Activated CD8-positive, alpha-beta T cell treated with anti-CD3 and anti-CD28 coated beads for 36 hours (primary cell): ENCODE measurements at regions not wholly inside any gene's neighbourhood (a gene's known extent, or its start where the extent isn't known, plus 50 kb on each side); places are given as distances from the start of the nearest gene placed in this dataset.

ENCODE experiments used
- ATAC-seq: fragments of 200-7000 bp; cut with Tn5 transposase; one replicate; pipeline ENCODE4 v1.10.0; 2021; ENCODE audit warnings: mild to moderate bottlenecking, moderate library complexity
- CTCF ChIA-PET: fragments of 350-600 bp; sonication (Branson Sonifier 250); formaldehyde crosslinking; loops from one replicate; lab custom pipeline; 2021; ENCODE audit warnings: antibody characterized with exemption; lab: Charles Lee
- POLR2A ChIA-PET: fragments of 350-600 bp; sonication (Branson Sonifier 250); formaldehyde crosslinking; loops from one replicate; lab custom pipeline; 2021; ENCODE audit warnings: antibody characterized with exemption; lab: Charles Lee
- DNase-seq: peaks from one replicate; pipeline ENCODE4 v3.0.0-alpha.2; 2020
- H3K27ac Mint-ChIP-seq: one replicate; pipeline ENCODE4 v1.8.0; 2021; ENCODE audit warnings: mild to moderate bottlenecking, mixed read lengths
- H3K27me3 Mint-ChIP-seq: one replicate; pipeline ENCODE4 v1.8.0; 2021; ENCODE audit warnings: mixed read lengths
- H3K36me3 Mint-ChIP-seq: one replicate; pipeline ENCODE4 v1.8.0; 2021; ENCODE audit warnings: low read depth, mixed read lengths
- H3K4me1 Mint-ChIP-seq: one replicate; pipeline ENCODE4 v1.8.0; 2021; ENCODE audit warnings: low read depth, mixed read lengths
- H3K4me3 Mint-ChIP-seq: one replicate; pipeline ENCODE4 v1.8.0; 2021; ENCODE audit warnings: mild to moderate bottlenecking, moderate library complexity, mixed read lengths
- H3K9me3 Mint-ChIP-seq: one replicate; pipeline ENCODE4 v1.8.0; 2021; ENCODE audit warnings: mixed read lengths
- intact Hi-C: fragments of 100-400 bp; cut with micrococcal nuclease; formaldehyde crosslinking; loops from one replicate; pipeline ENCODE4 v1.10.0; 2022
- TF ChIP-seq, protein P1 (sequence below): fragments of 200-600 bp; IDR thresholded peaks from one replicate; pipeline ENCODE4 v1.8.0; 2022; ENCODE audit warnings: antibody characterized with exemption, mild to moderate bottlenecking

- TF ChIP-seq, protein P1, sequence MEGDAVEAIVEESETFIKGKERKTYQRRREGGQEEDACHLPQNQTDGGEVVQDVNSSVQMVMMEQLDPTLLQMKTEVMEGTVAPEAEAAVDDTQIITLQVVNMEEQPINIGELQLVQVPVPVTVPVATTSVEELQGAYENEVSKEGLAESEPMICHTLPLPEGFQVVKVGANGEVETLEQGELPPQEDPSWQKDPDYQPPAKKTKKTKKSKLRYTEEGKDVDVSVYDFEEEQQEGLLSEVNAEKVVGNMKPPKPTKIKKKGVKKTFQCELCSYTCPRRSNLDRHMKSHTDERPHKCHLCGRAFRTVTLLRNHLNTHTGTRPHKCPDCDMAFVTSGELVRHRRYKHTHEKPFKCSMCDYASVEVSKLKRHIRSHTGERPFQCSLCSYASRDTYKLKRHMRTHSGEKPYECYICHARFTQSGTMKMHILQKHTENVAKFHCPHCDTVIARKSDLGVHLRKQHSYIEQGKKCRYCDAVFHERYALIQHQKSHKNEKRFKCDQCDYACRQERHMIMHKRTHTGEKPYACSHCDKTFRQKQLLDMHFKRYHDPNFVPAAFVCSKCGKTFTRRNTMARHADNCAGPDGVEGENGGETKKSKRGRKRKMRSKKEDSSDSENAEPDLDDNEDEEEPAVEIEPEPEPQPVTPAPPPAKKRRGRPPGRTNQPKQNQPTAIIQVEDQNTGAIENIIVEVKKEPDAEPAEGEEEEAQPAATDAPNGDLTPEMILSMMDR, result no peak
- Mint-ChIP-seq H3K27ac (no peak overlapping the region), H3K36me3 (no peaks in the 10 kb centered on the region), H3K4me3 (no peak overlapping the region), H3K9me3 (no peaks in the 10 kb centered on the region), H3K4me1 (no peaks in the 10 kb centered on the region), H3K27me3 (peaks cover 2% of the 10 kb centered on the region)
- ChIA-PET CTCF (interaction anchor here (1.4 kb wide), 1 partner anchor 548 kb away, joined by 3 read pairs; no protein-coding TSS in a partner anchor), POLR2A (interaction anchor here (1.0 kb wide), 1 partner anchor 33 kb away, joined by 3 read pairs; no protein-coding TSS in a partner anchor)
- intact Hi-C loops, result no loop called here
- DNase-seq (no peak), ATAC-seq (no peak)
Observed at GRCh38 chr1:168799927-168800605, 71.1 kb upstream of the DPT start.

- H3K36me3 Mint-ChIP-seq, result no peaks in the 10 kb centered on the region
- no peak for ATAC-seq
- intact Hi-C loops, result no loop called here
Observed at GRCh38 chr1:168801032-168801745, 72.2 kb upstream of the DPT start.

GRCh38 chr1:168803806-168804510 is 75.0 kb upstream of the DPT start:
- Mint-ChIP-seq H3K27ac (no peak overlapping the region), H3K36me3 (no peaks in the 10 kb centered on the region), H3K9me3 (no peaks in the 10 kb centered on the region), H3K4me3 (no peak overlapping the region), H3K27me3 (no peaks in the 10 kb centered on the region), H3K4me1 (no peaks in the 10 kb centered on the region)
- TF ChIP-seq, protein P1, result no peak
- DNase-seq (no peak), ATAC-seq (no peak)
- ChIA-PET CTCF (no interaction called here), POLR2A (no interaction called here)
- intact Hi-C loops, result no loop called here

More at GRCh38 chr1:168801032-168801745, 72.2 kb upstream of the DPT start:
- Mint-ChIP-seq H3K4me3 (no peak overlapping the region), H3K9me3 (no peaks in the 10 kb centered on the region), H3K27me3 (no peaks in the 10 kb centered on the region), H3K4me1 (no peaks in the 10 kb centered on the region), H3K27ac (no peak overlapping the region)
- CTCF ChIA-PET, result interaction anchor here (0.7 to 1.4 kb wide), 2 partner anchors 369 to 547 kb away, joined by 3 read pairs; no protein-coding TSS in a partner anchor
- POLR2A ChIA-PET, result no interaction called here
- TF ChIP-seq, protein P1, result no peak
- DNase-seq, result no peak

DNA sequence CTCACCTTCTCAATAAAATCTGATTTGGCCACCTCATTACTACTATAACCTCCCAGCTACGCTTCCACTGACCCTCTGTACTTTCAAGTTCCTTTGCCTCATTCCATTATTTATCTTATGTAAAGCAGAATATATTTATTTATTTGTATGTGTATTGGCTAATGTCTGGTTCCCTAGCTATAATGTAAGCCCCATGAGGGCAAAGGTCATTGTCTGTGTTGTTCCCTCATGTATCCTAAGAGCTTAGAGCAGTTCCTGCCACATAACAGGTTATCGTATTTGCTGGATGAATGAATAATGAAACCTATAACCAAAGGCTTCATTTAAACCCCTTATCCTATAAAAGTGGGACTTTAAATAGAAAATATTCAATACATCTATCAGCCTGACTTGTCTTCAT is 77.9 kb upstream of the DPT start:
- H3K27me3 Mint-ChIP-seq, result no peaks in the 10 kb centered on the region
- TF ChIP-seq, protein P1, result no peak
- no peak overlapping the region for H3K4me3 Mint-ChIP-seq
- DNase-seq (no peak), ATAC-seq (no peak)
- no peaks in the 10 kb centered on the region for H3K4me1 Mint-ChIP-seq
- H3K9me3 Mint-ChIP-seq, result no peaks in the 10 kb centered on the region
- H3K36me3 Mint-ChIP-seq, result no peaks in the 10 kb centered on the region
- ChIA-PET POLR2A (interaction anchor here (0.6 kb wide), 1 partner anchor 86 kb away, joined by 4 read pairs; no protein-coding TSS in a partner anchor), CTCF (interaction anchor here (0.8 kb wide), 1 partner anchor 27 kb away, joined by 3 read pairs; no protein-coding TSS in a partner anchor)
- no peak overlapping the region for H3K27ac Mint-ChIP-seq
- intact Hi-C loops, result no loop called here
